PC-3 (cell line): ENCODE measurements at regions not wholly inside any gene's neighbourhood (a gene's known extent, or its start where the extent isn't known, plus 50 kb on each side); places are given as distances from the start of the nearest gene placed in this dataset.
"Not testable (repeated sequence)": the region's sequence is repeated elsewhere in the genome, so short reads cannot be mapped to it uniquely, and the experiment has no call there.

Experiments used
- CTCF ChIP-seq: fragments of 300-600 bp; sonication (generic); conservative IDR thresholded peaks from 2 replicates; pipeline ENCODE4 v1.5.1; 2017; ENCODE audit warnings: antibody characterized with exemption, low read depth, mild to moderate bottlenecking, low read length
- EZH2 ChIP-seq: fragments of 300-600 bp; sonication (generic); IDR thresholded peaks from one replicate; pipeline ENCODE4 v1.6.1; 2017; ENCODE audit warnings: antibody characterized with exemption, mild to moderate bottlenecking, low read length; ENCODE audit not compliant: unreplicated experiment
- EZH2phosphoT487 ChIP-seq: fragments of 300-600 bp; sonication (generic); IDR thresholded peaks from 2 replicates; pipeline ENCODE4 v1.6.1; 2018; ENCODE audit warnings: mild to moderate bottlenecking, antibody characterized with exemption, low read length, borderline replicate concordance

DNA sequence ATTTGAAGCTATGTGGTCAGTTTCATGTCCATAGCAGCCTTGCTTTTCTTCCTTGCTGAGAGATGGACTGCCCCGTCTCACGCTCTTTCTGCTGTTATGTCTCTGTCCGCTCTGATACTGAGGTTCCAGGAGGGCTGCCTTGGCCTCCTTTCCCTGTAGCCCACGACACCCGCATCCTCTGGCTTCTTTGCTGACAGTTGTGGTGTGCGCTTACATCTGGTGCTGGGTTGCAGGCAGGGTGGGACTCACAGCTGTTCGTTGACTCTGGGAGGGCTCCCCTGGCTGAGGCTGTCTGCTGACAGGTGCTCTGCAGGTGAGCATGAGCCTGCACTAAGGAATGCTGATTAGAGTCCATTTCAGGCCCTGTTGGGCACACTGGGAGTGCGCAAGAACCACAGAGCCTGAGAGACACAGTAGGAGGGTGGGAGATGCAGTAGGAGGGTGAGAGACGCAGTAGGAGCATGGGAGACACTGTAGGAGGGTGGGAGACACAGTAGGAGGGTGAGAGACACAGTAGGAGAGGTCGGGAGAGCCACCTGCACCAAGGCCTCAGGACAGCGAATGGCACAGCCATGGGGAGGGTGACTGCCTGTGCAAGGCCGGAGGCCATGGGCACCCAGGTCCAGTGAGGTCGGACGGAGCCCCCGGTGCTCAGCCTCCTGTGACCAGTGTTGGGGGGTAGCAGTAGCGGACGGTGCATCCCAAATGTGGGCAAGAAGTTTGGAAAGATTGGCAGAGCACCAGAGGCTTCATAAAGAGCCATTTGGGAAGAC lies 71.5 kb downstream of the NPIPB11 start:
- not testable (repeated sequence) for TF ChIP-seq EZH2, CTCF, EZH2phosphoT487
